Ishikawa (cell line): ENCODE measurements at regions not wholly inside any gene's neighbourhood (a gene's known extent, or its start where the extent isn't known, plus 50 kb on each side); places are given as distances from the start of the nearest gene placed in this dataset.

ENCODE experiments used
- CEBPB ChIP-seq: IDR thresholded peaks from 2 replicates; pipeline ENCODE4 v1.6.1; 2012
- CREB1 ChIP-seq: IDR thresholded peaks from 2 replicates; pipeline ENCODE4 v1.6.1; 2012; ENCODE audit warnings: low read depth
- EGR1 ChIP-seq: IDR thresholded peaks from 2 replicates; pipeline ENCODE4 v1.6.1; 2012
- EP300 ChIP-seq: IDR thresholded peaks from 2 replicates; pipeline ENCODE4 v1.6.1; 2012; ENCODE audit warnings: borderline replicate concordance
- FOXM1 ChIP-seq: IDR thresholded peaks from 2 replicates; pipeline ENCODE4 v1.6.1; 2012; ENCODE audit warnings: low read depth, borderline replicate concordance
- RAD21 ChIP-seq: IDR thresholded peaks from 2 replicates; pipeline ENCODE4 v1.6.1; 2012; ENCODE audit warnings: low read depth
- REST ChIP-seq: IDR thresholded peaks from 2 replicates; pipeline ENCODE4 v1.6.1; 2012; ENCODE audit warnings: low read depth, mild to moderate bottlenecking
- TAF1 ChIP-seq: IDR thresholded peaks from 2 replicates; pipeline ENCODE4 v1.6.1; 2012; ENCODE audit warnings: low read depth, mild to moderate bottlenecking
- TCF12 ChIP-seq: IDR thresholded peaks from 2 replicates; pipeline ENCODE4 v1.6.1; 2012; ENCODE audit warnings: low read depth
- TEAD4 ChIP-seq: IDR thresholded peaks from 2 replicates; pipeline ENCODE4 v1.6.1; 2012
- YY1 ChIP-seq: IDR thresholded peaks from 2 replicates; pipeline ENCODE4 v1.6.1; 2012; ENCODE audit warnings: low read depth
- ZBTB7A ChIP-seq: IDR thresholded peaks from 2 replicates; pipeline ENCODE4 v1.6.1; 2012; ENCODE audit warnings: low read depth
- TF ChIP-seq, protein P1 (sequence below): IDR thresholded peaks from 2 replicates; pipeline ENCODE4 v1.6.1; 2012
- TF ChIP-seq, protein P2 (sequence below): IDR thresholded peaks from 2 replicates; pipeline ENCODE4 v1.6.1; 2012

DNA sequence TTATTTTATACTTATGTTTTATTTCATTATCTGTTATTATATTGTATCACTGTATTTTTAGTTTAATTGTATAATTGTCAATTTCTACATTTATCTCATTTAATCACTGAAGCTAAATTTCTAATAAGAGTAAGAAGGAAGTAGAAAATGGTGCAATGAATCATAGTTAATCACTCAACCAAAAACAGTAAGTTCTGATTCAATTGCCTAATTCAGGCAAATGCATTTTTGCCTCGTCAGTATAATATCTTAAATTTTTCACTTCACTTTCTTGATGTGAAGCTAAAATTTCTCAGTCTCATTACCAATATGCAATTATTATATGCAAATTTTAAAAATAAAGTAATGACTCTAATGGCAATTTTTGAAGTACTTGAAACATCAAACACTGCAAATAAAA, 340.5 kb upstream of the USP15 start:
- TF ChIP-seq ZBTB7A (no peak), CEBPB (no peak), EGR1 (no peak), TEAD4 (no peak), TCF12 (no peak), REST (no peak), YY1 (no peak), TAF1 (no peak), RAD21 (no peak), CREB1 (no peak), EP300 (no peak), FOXM1 (no peak)
- TF ChIP-seq, protein P1, sequence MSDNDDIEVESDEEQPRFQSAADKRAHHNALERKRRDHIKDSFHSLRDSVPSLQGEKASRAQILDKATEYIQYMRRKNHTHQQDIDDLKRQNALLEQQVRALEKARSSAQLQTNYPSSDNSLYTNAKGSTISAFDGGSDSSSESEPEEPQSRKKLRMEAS: no peak
- TF ChIP-seq, protein P2, sequence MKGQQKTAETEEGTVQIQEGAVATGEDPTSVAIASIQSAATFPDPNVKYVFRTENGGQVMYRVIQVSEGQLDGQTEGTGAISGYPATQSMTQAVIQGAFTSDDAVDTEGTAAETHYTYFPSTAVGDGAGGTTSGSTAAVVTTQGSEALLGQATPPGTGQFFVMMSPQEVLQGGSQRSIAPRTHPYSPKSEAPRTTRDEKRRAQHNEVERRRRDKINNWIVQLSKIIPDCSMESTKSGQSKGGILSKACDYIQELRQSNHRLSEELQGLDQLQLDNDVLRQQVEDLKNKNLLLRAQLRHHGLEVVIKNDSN: no peak
